ENCODE measurements at regions not wholly inside any gene's neighbourhood (a gene's known extent, or its start where the extent isn't known, plus 50 kb on each side); places are given as distances from the start of the nearest gene placed in this dataset.

DNA sequence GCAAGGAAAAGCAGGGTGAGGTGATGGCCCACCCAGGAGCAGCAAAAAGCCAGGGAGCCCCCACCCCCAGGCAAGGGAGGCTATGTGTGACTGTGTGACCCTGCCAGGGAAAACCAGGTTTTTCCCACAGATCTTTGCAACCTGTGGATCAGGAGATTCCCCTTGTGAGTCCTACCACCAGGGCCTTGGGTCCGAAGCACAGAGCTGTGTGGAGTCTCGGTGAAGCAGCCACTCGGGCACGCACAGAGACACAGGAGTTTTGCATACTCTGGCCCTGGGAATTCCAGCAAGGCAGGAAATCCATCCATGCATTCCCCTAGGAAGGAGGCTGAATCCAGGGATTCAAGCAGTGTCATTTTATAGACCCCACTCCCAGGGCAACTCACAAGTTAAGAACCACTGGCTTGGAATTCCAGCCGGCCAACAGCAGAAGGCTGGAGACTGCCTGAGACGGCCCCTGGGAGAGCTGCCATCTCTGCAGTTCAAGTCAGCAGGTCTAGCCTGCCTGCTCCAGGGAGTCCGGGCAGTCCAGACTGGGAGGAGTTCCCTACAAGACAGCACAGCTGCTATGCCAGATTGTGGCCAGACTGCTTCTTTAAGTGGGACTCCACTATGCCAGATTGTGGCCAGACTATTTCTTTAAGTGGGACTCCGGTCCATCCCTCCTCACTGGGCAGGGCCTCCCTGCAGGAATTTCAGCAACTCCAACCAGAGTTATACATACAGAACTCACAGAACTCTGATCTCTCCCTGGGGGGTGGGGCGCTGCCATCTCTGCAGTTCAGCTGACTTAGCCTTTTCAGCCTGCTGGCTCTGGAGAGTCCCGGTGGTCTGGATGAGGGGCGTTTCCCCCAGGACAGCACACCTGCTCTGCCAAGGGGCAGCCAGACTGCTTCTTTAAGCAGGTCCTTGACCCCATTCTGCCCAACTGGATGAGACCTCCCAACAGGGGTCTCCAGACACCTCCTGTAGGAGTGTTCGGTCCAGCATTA lies 85.1 kb upstream of the ADAD1 start:
- DNase-seq (ENCODE audit: extremely low read depth in 1 of 11, low read depth in 9 of 11, low spot score in 4 of 11) = no peak

DNA sequence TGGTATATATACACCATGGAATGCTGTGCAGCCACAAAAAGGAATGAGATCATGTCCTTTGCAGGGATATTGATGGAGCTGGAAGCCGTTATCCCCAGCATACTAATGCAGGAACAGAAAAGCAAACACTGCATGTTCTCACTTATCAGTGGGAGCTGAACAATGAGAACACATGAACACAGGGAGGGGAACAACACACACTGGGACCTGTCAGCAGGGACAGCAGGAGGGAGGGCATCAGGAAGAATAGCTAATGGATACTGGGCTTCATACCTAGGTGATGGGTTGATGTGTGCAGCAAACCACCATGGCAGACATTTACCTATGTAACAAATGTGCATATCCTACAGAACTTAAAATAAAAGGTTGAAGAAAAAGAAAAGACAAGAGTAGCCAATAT lies 81.1 kb upstream of the ADAD1 start:
- no peak for DNase-seq (ENCODE audit: extremely low read depth in 1 of 11, low read depth in 9 of 11, low spot score in 4 of 11)

- DNase-seq (ENCODE audit: extremely low read depth in 1 of 11, low read depth in 9 of 11, low spot score in 4 of 11) = no peak
Observed at GRCh38 chr4:122300776-122301175, 78.0 kb upstream of the ADAD1 start.

DNA sequence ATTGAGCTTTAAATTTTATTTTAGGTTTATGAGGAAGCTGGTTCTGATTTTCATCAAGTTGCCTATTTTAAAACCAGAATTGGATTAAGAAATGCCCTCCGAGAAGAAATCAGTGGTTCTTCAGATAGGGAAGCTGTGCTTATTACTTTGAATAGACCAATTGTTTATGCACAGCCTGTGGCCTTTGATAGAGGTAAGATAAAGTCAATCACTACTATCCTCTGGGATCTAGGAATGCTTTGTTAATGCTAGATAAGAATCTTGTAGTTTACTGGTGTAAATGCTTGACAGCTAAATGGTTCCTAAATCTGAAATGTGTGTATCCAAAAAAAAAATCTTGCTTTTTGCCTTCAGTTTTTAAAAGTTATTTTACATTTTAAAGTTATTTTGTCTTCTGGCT lies 73.0 kb upstream of the ADAD1 start:
- no peak for DNase-seq (ENCODE audit: extremely low read depth in 1 of 11, low read depth in 9 of 11, low spot score in 4 of 11)

DNA sequence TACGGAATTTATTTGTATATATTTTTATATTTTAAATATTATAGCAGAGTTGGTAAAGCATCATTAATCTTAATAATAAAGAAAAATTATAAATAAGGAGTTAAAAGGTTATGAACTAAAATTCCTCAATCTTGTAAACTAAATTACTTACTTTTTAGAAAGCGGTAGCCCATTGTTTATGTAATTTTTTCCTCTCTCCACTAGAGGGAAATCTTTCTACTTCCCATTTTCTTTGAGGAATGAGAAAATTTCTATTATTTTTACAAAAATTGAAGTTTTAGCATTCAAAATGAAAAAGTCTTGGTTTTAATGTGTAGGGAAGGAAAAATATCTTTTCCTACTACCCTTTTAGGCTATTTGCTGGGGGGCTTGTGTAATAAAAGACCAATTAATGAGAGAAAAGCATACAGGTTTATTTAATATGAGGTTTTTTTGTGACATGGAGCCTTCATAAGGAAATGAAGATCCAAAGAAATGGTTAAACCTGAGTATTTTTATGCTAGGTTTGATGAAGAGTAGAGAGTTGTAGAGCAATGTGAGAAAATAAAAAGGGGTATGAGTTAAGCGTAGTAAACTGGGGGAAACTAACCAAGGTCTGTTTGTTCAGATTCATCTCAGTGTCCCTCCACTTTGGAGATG lies 68.7 kb upstream of the ADAD1 start:
- DNase-seq (ENCODE audit: extremely low read depth in 1 of 11, low read depth in 9 of 11, low spot score in 4 of 11) = peak in 1 of 11 donors; percentile 4

DNA sequence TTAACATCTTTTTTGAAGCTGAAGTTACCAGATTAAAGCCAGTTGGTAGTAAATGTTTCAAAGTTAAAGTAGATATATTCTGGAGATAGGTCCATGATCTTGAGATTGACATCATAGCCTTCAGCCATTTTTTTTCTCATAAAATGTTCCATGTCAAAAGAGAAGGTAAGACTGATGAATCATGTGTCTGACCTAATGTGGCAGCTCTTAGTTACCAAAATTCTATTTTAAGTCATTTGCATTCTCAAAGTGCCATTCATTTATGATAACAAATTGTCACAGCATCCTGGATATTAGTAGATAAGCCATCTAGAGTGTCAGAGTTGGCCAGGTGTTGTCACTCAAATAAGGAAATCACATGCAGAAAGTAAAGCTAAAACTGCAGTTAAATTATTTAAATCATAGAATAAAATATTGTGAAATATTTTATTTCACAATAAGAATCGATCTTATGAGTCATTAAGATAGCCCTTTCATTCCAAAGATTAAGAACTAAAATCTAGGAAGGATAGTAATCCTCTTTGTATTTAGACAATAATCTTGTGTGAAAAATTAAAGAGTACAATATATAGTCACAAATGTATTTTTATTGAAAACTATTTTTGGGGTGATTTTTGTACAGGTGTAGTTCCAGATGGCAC lies 65.7 kb upstream of the ADAD1 start:
- DNase-seq (ENCODE audit: extremely low read depth in 1 of 11, low read depth in 9 of 11, low spot score in 4 of 11) = no peak

GRCh38 chr4:122326908-122327307 lies 51.9 kb upstream of the ADAD1 start:
- no peak for DNase-seq (ENCODE audit: extremely low read depth in 1 of 11, low read depth in 9 of 11, low spot score in 4 of 11)

GRCh38 chr4:122328893-122329292 lies 49.9 kb upstream of the ADAD1 start:
- DNase-seq (ENCODE audit: extremely low read depth in 1 of 11, low read depth in 9 of 11, low spot score in 4 of 11) = no peak
